HL-60 (cell line): ENCODE measurements at regions not wholly inside any gene's neighbourhood (a gene's known extent, or its start where the extent isn't known, plus 50 kb on each side); places are given as distances from the start of the nearest gene placed in this dataset.

Source experiments
- DNase-seq, 2 experiments: peaks; one replicate each; pipeline ENCODE4 v3.0.0-alpha.2; 2010 to 2020; ENCODE audit warnings: low read depth in 1 of 2, low spot score in 1 of 2
- H3K27ac ChIP-seq: fragments of 250-450 bp; sonication (Bioruptor Pico); replicated peaks from 2 replicates; pipeline ENCODE4 v1.5.1; 2020; ENCODE audit warnings: mild to moderate bottlenecking, moderate library complexity
- H3K27me3 ChIP-seq: fragments of 250-450 bp; sonication (Bioruptor Pico); 2 replicates; pipeline ENCODE4 v1.5.1; 2021; ENCODE audit warnings: mild to moderate bottlenecking, moderate library complexity; ENCODE audit not compliant: insufficient read depth, poor library complexity, severe bottlenecking
- H3K4me3 ChIP-seq: replicated peaks from 2 replicates; pipeline ENCODE4 v1.5.1; 2011; ENCODE audit warnings: mild to moderate bottlenecking, control low read depth, low read length; ENCODE audit not compliant: insufficient read depth
- GABPA ChIP-seq: IDR thresholded peaks from 2 replicates; pipeline ENCODE4 v1.6.1; 2012; ENCODE audit warnings: low read depth
- POLR2AphosphoS5 ChIP-seq: IDR thresholded peaks from 2 replicates; pipeline ENCODE4 v1.6.1; 2012; ENCODE audit warnings: low read depth
- SPI1 ChIP-seq: IDR thresholded peaks from 2 replicates; pipeline ENCODE4 v1.6.1; 2012; ENCODE audit warnings: low read depth, mild to moderate bottlenecking, borderline replicate concordance
- TF ChIP-seq, protein P1 (sequence below): IDR thresholded peaks from 2 replicates; pipeline ENCODE4 v1.6.1; 2012; ENCODE audit warnings: low read depth; ENCODE audit not compliant: insufficient replicate concordance
- TF ChIP-seq, protein P2 (sequence below): IDR thresholded peaks from one replicate; pipeline ENCODE4 v1.5.1; 2011; ENCODE audit warnings: low read length, control low read depth, inconsistent platforms; ENCODE audit not compliant: insufficient read depth

DNA sequence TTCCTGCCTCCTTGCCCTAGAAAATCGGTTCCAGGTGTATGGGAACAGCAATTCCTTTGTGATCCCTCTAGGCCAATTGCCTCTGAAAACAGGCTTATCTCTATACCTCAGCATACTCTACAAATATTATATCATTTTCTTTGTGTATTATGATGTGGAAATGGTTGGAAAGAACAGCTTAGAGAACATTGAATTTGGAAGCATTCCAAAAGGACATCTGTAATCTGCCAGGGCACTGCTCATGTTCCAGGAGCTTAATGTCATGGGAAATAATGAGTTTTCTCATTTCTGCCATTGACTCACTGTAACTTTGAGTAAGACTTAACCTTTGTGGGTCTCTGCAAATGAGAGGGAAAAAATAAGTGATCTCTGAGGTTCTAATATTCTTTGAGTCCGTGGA lies 147.3 kb downstream of the UFM1 start:
- H3K27ac ChIP-seq = no peak overlapping the region
- no peak overlapping the region for H3K4me3 ChIP-seq
- H3K27me3 ChIP-seq = no peaks in the 10 kb centered on the region
- no peak for DNase-seq
- TF ChIP-seq, protein P1, sequence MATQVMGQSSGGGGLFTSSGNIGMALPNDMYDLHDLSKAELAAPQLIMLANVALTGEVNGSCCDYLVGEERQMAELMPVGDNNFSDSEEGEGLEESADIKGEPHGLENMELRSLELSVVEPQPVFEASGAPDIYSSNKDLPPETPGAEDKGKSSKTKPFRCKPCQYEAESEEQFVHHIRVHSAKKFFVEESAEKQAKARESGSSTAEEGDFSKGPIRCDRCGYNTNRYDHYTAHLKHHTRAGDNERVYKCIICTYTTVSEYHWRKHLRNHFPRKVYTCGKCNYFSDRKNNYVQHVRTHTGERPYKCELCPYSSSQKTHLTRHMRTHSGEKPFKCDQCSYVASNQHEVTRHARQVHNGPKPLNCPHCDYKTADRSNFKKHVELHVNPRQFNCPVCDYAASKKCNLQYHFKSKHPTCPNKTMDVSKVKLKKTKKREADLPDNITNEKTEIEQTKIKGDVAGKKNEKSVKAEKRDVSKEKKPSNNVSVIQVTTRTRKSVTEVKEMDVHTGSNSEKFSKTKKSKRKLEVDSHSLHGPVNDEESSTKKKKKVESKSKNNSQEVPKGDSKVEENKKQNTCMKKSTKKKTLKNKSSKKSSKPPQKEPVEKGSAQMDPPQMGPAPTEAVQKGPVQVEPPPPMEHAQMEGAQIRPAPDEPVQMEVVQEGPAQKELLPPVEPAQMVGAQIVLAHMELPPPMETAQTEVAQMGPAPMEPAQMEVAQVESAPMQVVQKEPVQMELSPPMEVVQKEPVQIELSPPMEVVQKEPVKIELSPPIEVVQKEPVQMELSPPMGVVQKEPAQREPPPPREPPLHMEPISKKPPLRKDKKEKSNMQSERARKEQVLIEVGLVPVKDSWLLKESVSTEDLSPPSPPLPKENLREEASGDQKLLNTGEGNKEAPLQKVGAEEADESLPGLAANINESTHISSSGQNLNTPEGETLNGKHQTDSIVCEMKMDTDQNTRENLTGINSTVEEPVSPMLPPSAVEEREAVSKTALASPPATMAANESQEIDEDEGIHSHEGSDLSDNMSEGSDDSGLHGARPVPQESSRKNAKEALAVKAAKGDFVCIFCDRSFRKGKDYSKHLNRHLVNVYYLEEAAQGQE = no peak
- TF ChIP-seq SPI1 (no peak), POLR2AphosphoS5 (no peak), GABPA (no peak)
- TF ChIP-seq, protein P2, sequence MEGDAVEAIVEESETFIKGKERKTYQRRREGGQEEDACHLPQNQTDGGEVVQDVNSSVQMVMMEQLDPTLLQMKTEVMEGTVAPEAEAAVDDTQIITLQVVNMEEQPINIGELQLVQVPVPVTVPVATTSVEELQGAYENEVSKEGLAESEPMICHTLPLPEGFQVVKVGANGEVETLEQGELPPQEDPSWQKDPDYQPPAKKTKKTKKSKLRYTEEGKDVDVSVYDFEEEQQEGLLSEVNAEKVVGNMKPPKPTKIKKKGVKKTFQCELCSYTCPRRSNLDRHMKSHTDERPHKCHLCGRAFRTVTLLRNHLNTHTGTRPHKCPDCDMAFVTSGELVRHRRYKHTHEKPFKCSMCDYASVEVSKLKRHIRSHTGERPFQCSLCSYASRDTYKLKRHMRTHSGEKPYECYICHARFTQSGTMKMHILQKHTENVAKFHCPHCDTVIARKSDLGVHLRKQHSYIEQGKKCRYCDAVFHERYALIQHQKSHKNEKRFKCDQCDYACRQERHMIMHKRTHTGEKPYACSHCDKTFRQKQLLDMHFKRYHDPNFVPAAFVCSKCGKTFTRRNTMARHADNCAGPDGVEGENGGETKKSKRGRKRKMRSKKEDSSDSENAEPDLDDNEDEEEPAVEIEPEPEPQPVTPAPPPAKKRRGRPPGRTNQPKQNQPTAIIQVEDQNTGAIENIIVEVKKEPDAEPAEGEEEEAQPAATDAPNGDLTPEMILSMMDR = no peak

DNA sequence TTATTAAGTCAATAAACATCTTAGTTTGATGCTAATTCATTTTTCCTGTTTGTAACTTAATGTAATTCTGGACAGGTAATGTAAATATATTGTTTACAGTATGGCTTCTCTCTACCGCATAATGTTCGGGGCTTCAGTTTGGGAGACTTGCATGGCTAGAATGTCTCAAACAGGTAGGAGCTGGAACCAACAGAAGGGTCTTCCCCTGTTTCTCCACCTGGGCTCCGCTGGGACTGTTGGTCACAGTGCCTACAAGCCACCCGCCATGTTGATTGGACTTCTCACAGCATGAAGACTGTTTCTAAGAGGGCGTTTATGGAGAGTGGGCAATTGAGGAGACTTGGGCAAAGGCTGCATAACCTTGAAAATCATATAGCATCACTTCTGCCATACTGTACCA lies 148.6 kb downstream of the UFM1 start:
- no peak for DNase-seq
- no peak overlapping the region for H3K4me3 ChIP-seq
- TF ChIP-seq SPI1 (no peak), GABPA (no peak)

DNA sequence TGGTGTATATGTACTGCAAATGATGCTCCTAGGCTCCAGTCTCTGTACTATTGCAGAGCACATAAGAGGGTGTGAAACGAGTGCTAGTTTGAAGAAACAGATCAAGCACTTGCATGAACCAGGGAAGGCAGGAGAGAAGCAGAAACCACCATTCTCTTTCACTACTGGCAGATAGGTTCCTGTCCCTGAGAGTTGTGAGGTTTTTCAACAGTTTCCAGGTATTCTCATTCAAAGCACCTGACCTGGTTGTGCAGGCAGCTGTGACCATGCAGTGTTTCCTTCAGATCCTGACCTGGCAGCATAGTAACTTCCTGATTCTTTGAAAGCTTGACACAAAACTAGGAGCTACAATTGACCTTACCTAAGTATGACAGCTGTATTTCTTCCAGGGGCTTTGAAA lies 164.9 kb downstream of the UFM1 start:
- Histone ChIP-seq H3K27me3 (no peaks in the 10 kb centered on the region), H3K4me3 (no peak overlapping the region), H3K27ac (no peak overlapping the region)
- TF ChIP-seq, protein P2 = no peak
- TF ChIP-seq POLR2AphosphoS5 (no peak), SPI1 (no peak), GABPA (no peak)
- TF ChIP-seq, protein P1 = no peak
- DNase-seq = no peak

More for the DNA sequence above, 148.6 kb downstream of the UFM1 start:
- no peak overlapping the region for H3K27ac ChIP-seq
- no peaks in the 10 kb centered on the region for H3K27me3 ChIP-seq

DNA sequence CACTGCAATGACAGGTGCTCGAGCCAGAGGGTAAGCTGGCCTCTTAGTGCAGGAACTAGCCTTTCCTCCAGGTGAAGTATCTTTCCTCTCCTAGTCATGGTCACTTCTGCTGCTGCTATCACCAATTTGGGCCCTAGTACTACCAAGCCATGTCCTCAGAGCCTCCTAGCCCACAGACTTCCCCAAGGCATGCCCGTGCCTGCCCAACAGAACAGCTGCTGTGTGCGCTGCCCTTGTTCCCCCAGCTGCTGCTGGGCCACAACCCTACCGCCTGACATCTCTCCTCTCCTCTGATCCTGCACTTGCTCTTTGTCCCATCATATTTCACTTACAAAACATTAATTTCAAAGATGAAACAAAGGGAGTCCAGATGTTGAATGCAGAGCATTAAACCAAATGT lies 168.5 kb upstream of the FREM2 start:
- Histone ChIP-seq H3K27ac (no peak overlapping the region), H3K27me3 (no peaks in the 10 kb centered on the region), H3K4me3 (no peak overlapping the region)
- DNase-seq = no peak
- TF ChIP-seq POLR2AphosphoS5 (no peak), GABPA (no peak), SPI1 (no peak)
- TF ChIP-seq, protein P1 = no peak
- TF ChIP-seq, protein P2 = no peak
